Left ventricle myocardium inferior (tissue), 1 donor: ENCODE measurements at regions not wholly inside any gene's neighbourhood (a gene's known extent, or its start where the extent isn't known, plus 50 kb on each side); places are given as distances from the start of the nearest gene placed in this dataset.

ENCODE experiments used
- DNase-seq: peaks from one replicate; pipeline ENCODE4 v3.0.0-alpha.2; 2020
- H3K27ac ChIP-seq: fragments of 200-600 bp; replicated peaks from 2 replicates; pipeline ENCODE4 v1.8.0; 2021
- H3K27me3 ChIP-seq: fragments of 200-600 bp; 2 replicates; pipeline ENCODE4 v1.8.0; 2021; ENCODE audit warnings: low read depth
- H3K36me3 ChIP-seq: fragments of 200-600 bp; 2 replicates; pipeline ENCODE4 v1.8.0; 2021
- H3K4me1 ChIP-seq: fragments of 200-600 bp; 2 replicates; pipeline ENCODE4 v1.8.0; 2021
- H3K4me3 ChIP-seq: fragments of 200-600 bp; 2 replicates; pipeline ENCODE4 v1.8.0; 2021; ENCODE audit warnings: mild to moderate bottlenecking, moderate library complexity
- H3K9me3 ChIP-seq: fragments of 200-600 bp; replicated peaks from 2 replicates; pipeline ENCODE4 v1.8.0; 2021
- intact Hi-C: fragments of 100-400 bp; cut with micrococcal nuclease; formaldehyde crosslinking; loops from one replicate; pipeline ENCODE4 v1.11.0; 2022
- TF ChIP-seq, protein P1 (sequence below): fragments of 200-600 bp; IDR thresholded peaks from 2 replicates; pipeline ENCODE4 v1.8.0; 2021; ENCODE audit warnings: antibody characterized with exemption, mild to moderate bottlenecking, borderline replicate concordance
- donor health status: DM: no; HTN: yes; CAD: no; lungs with severe emphysema.

DNA sequence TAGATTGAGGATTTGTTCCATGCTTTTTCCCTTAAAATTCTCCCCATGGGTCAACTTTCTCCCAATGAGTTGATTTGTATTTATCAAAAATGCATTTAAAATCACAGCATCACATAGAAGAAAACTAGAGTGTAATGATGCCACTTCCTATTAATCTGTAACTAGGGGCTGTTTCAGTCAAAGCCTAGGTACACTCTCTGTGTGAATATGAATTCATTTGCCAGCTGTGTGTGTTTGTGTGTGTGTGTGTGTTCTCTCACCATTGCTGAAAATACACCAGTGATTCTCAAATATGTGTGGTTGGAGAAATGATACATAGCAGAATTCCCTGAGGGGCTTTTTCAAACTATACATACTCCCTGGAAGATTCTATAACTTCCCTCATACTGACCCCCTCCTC is 546.5 kb downstream of the KLHL13 start:
- H3K36me3 ChIP-seq: no peaks in the 10 kb centered on the region
- intact Hi-C loops: no loop called here
- no peak for DNase-seq
- H3K27ac ChIP-seq: no peak overlapping the region
- peaks cover 17% of the 10 kb centered on the region for H3K9me3 ChIP-seq
- H3K27me3 ChIP-seq: no peaks in the 10 kb centered on the region
- no peaks in the 10 kb centered on the region for H3K4me1 ChIP-seq
- no peak overlapping the region for H3K4me3 ChIP-seq
- TF ChIP-seq, protein P1, sequence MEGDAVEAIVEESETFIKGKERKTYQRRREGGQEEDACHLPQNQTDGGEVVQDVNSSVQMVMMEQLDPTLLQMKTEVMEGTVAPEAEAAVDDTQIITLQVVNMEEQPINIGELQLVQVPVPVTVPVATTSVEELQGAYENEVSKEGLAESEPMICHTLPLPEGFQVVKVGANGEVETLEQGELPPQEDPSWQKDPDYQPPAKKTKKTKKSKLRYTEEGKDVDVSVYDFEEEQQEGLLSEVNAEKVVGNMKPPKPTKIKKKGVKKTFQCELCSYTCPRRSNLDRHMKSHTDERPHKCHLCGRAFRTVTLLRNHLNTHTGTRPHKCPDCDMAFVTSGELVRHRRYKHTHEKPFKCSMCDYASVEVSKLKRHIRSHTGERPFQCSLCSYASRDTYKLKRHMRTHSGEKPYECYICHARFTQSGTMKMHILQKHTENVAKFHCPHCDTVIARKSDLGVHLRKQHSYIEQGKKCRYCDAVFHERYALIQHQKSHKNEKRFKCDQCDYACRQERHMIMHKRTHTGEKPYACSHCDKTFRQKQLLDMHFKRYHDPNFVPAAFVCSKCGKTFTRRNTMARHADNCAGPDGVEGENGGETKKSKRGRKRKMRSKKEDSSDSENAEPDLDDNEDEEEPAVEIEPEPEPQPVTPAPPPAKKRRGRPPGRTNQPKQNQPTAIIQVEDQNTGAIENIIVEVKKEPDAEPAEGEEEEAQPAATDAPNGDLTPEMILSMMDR: no peak

DNA sequence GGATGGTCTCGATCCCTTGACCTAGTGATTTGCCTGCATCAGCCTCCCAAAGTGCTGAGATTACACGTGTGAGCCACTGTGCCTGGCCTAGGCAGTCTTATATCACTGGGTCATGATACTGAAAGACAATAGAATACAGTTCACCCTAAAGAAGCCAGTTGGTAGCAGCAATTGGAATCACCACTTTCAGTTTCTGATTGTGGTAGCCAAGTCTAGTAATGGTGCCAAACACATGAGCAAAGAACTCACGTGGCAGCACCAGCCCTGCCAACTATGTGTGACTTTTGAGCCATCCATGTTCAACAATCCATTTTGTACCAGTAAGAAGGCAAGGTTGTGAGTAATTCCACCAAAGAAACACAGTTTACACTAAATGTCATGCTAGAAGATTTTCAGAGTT is 548.4 kb downstream of the KLHL13 start:
- Histone ChIP-seq H3K27ac (no peak overlapping the region), H3K27me3 (no peaks in the 10 kb centered on the region), H3K4me3 (no peak overlapping the region), H3K9me3 (peaks cover 34% of the 10 kb centered on the region), H3K36me3 (no peaks in the 10 kb centered on the region), H3K4me1 (no peaks in the 10 kb centered on the region)
- intact Hi-C loops: no loop called here
- TF ChIP-seq, protein P1: no peak
- DNase-seq: no peak

- H3K27ac ChIP-seq: no peak overlapping the region
- H3K36me3 ChIP-seq: no peaks in the 10 kb centered on the region
- intact Hi-C loops: no loop called here
- H3K27me3 ChIP-seq: no peaks in the 10 kb centered on the region
- TF ChIP-seq, protein P1: no peak
- no peaks in the 10 kb centered on the region for H3K9me3 ChIP-seq
- DNase-seq: no peak
- no peaks in the 10 kb centered on the region for H3K4me1 ChIP-seq
- no peak overlapping the region for H3K4me3 ChIP-seq
Measured at GRCh38 chrX:117543885-117544284, 572.7 kb downstream of the KLHL13 start.

GRCh38 chrX:117539090-117539418 is 577.6 kb downstream of the KLHL13 start:
- intact Hi-C loops: no loop called here
- no peaks in the 10 kb centered on the region for H3K27me3 ChIP-seq
- DNase-seq: no peak
- no peaks in the 10 kb centered on the region for H3K4me1 ChIP-seq
- no peaks in the 10 kb centered on the region for H3K9me3 ChIP-seq
- TF ChIP-seq, protein P1: no peak
- H3K4me3 ChIP-seq: no peak overlapping the region
- H3K27ac ChIP-seq: no peak overlapping the region
- H3K36me3 ChIP-seq: no peaks in the 10 kb centered on the region

GRCh38 chrX:117538178-117539089 is 578.2 kb downstream of the KLHL13 start:
- DNase-seq: no peak
- Histone ChIP-seq H3K27ac (no peak overlapping the region), H3K36me3 (no peaks in the 10 kb centered on the region), H3K9me3 (no peaks in the 10 kb centered on the region), H3K4me1 (no peaks in the 10 kb centered on the region), H3K4me3 (no peak overlapping the region), H3K27me3 (no peaks in the 10 kb centered on the region)
- intact Hi-C loops: no loop called here
- TF ChIP-seq, protein P1: no peak
